ENCODE measurements at regions not wholly inside any gene's neighbourhood (a gene's known extent, or its start where the extent isn't known, plus 50 kb on each side); places are given as distances from the start of the nearest gene placed in this dataset.

DNA sequence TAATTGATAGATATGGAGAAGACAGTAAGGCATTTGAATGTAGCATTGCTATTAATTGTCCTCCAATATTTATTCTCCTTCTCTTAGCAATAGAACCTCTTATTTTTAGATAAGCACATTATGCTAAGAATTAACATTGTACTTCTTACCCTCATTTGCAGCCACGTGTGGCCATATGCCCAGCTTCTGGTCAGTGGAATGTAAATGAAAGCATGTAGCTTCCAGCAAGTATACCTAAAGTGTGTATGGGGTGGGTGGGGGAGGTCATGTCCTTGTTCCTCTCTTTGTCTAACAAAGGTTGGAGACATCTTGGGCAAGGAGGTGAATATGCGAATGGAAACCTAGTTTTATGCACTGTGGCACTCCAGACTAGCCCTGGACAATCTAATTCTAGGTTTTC, 133.6 kb upstream of the HMCN1 start:
- no peaks in the 10 kb centered on the region for H4K20me1 ChIP-seq (replicated peaks; ENCODE audit: control insufficient read depth, extremely low read depth, insufficient read depth, low read length)
- no peak overlapping the region for H3K27ac ChIP-seq (ENCODE audit: insufficient read depth, low read depth, low read length)
- no peak overlapping the region for H3K4me3 ChIP-seq (replicated peaks in 1 of 3; ENCODE audit: insufficient read depth in 1 of 3, low read depth in 1 of 3, low read length in 3 of 3)
- H3K9me1 ChIP-seq (replicated peaks; ENCODE audit: control insufficient read depth, extremely low read depth, insufficient read depth, low read length): no peaks in the 10 kb centered on the region
- H3K79me2 ChIP-seq (ENCODE audit: control insufficient read depth, insufficient read depth, low read length): no peaks in the 10 kb centered on the region
- intact Hi-C loops (cut with micrococcal nuclease) (no loop called here), dilution Hi-C loops (cut with MboI; ENCODE audit: extremely low pct_ligation_motif_present, low sequenced_read_pairs) (no loop called here)
- no peak for FAIRE-seq
- H3K27me3 ChIP-seq (ENCODE audit: control insufficient read depth in 2 of 2, insufficient read depth in 2 of 2, low read length in 2 of 2): no peaks in the 10 kb centered on the region
- H3K36me3 ChIP-seq (ENCODE audit: control insufficient read depth in 2 of 2, extremely low read depth in 1 of 2, insufficient read depth in 2 of 2, low read length in 2 of 2): no peaks in the 10 kb centered on the region
- no TSS peak for BruUV-seq (replicated peaks)
- TF ChIP-seq, protein P1, sequence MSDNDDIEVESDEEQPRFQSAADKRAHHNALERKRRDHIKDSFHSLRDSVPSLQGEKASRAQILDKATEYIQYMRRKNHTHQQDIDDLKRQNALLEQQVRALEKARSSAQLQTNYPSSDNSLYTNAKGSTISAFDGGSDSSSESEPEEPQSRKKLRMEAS (IDR thresholded peaks at IDR 0.05; ENCODE audit: insufficient read depth, insufficient read length): no peak
- H3K4me1 ChIP-seq (ENCODE audit: control insufficient read depth, extremely low read depth, insufficient read depth, low read length): no peaks in the 10 kb centered on the region
- H3K4me2 ChIP-seq (ENCODE audit: insufficient read depth, low read length): no peak overlapping the region
- H2AFZ ChIP-seq (ENCODE audit: low read depth, low read length): no peak overlapping the region
- POLR2A ChIA-PET: no interaction called here
- DNase-seq (ENCODE audit: low read depth, low spot score): no peak
- H3K9me3 ChIP-seq (replicated peaks; ENCODE audit: control insufficient read depth, insufficient read depth, low read length): no peaks in the 10 kb centered on the region
- CTCF ChIA-PET: no interaction called here
- no peak overlapping the region for H3K9ac ChIP-seq (replicated peaks; ENCODE audit: extremely low read depth, insufficient read depth, low read length)

DNA sequence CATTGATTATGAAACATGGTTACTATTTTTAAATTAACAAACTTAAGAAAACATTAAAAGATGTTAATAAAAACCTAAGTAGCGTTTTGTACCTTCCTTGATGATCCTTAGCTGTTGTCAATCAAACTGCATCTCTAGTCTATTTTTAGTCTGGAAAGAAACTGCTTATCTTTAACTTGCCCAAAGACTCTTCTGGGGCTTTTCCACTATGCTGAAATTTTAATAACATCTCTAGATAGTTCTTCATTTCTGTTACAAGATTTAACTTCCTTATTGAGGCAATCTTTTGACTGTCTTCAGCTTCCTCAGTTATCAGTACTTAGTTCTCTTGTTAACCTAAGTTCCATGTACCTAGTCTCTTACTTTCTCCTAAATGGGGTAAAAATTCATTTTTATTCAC, 135.9 kb upstream of the HMCN1 start:
- DNase-seq (ENCODE audit: low read depth, low spot score) (no peak), FAIRE-seq (no peak)
- Histone ChIP-seq H4K20me1 (replicated peaks; ENCODE audit: control insufficient read depth, extremely low read depth, insufficient read depth, low read length) (no peaks in the 10 kb centered on the region), H2AFZ (ENCODE audit: low read depth, low read length) (no peak overlapping the region), H3K4me3 (replicated peaks in 1 of 3; ENCODE audit: insufficient read depth in 1 of 3, low read depth in 1 of 3, low read length in 3 of 3) (no peak overlapping the region), H3K36me3 (ENCODE audit: control insufficient read depth in 2 of 2, extremely low read depth in 1 of 2, insufficient read depth in 2 of 2, low read length in 2 of 2) (no peaks in the 10 kb centered on the region), H3K9ac (replicated peaks; ENCODE audit: extremely low read depth, insufficient read depth, low read length) (no peak overlapping the region), H3K79me2 (ENCODE audit: control insufficient read depth, insufficient read depth, low read length) (no peaks in the 10 kb centered on the region), H3K27ac (ENCODE audit: insufficient read depth, low read depth, low read length) (no peak overlapping the region), H3K9me1 (replicated peaks; ENCODE audit: control insufficient read depth, extremely low read depth, insufficient read depth, low read length) (no peaks in the 10 kb centered on the region), H3K27me3 (ENCODE audit: control insufficient read depth in 2 of 2, insufficient read depth in 2 of 2, low read length in 2 of 2) (no peaks in the 10 kb centered on the region), H3K4me2 (ENCODE audit: insufficient read depth, low read length) (no peak overlapping the region), H3K4me1 (ENCODE audit: control insufficient read depth, extremely low read depth, insufficient read depth, low read length) (no peaks in the 10 kb centered on the region), H3K9me3 (replicated peaks; ENCODE audit: control insufficient read depth, insufficient read depth, low read length) (no peaks in the 10 kb centered on the region)
- ChIA-PET CTCF (interaction anchor here (0.8 to 1.3 kb wide), 3 partner anchors 14 to 82 kb away, joined by 3 to 4 read pairs (median 3); no protein-coding TSS in a partner anchor), POLR2A (no interaction called here)
- dilution Hi-C loops (cut with MboI; ENCODE audit: extremely low pct_ligation_motif_present, low sequenced_read_pairs): no loop called here
- intact Hi-C loops (cut with micrococcal nuclease): no loop called here
- TF ChIP-seq, protein P2, sequence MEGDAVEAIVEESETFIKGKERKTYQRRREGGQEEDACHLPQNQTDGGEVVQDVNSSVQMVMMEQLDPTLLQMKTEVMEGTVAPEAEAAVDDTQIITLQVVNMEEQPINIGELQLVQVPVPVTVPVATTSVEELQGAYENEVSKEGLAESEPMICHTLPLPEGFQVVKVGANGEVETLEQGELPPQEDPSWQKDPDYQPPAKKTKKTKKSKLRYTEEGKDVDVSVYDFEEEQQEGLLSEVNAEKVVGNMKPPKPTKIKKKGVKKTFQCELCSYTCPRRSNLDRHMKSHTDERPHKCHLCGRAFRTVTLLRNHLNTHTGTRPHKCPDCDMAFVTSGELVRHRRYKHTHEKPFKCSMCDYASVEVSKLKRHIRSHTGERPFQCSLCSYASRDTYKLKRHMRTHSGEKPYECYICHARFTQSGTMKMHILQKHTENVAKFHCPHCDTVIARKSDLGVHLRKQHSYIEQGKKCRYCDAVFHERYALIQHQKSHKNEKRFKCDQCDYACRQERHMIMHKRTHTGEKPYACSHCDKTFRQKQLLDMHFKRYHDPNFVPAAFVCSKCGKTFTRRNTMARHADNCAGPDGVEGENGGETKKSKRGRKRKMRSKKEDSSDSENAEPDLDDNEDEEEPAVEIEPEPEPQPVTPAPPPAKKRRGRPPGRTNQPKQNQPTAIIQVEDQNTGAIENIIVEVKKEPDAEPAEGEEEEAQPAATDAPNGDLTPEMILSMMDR (IDR thresholded peaks at IDR 0.05; ENCODE audit: extremely low read depth in 1 of 2, insufficient read depth in 1 of 2, low read depth in 1 of 2, low read length in 2 of 2): no peak
- TF ChIP-seq GATA2 (IDR thresholded peaks at IDR 0.05; ENCODE audit: insufficient read depth, insufficient read length, low read depth, low read length): no peak
- no peak for TF ChIP-seq POLR2AphosphoS5 (IDR thresholded peaks at IDR 0.05; ENCODE audit: insufficient read depth, low read depth, low read length)
- no peak for TF ChIP-seq POLR2A (IDR thresholded peaks at IDR 0.05; ENCODE audit: low read depth, low read length)
- TF ChIP-seq MYC (IDR thresholded peaks at IDR 0.05; ENCODE audit: low read depth, low read length): no peak
- no peak for TF ChIP-seq FOS (IDR thresholded peaks at IDR 0.05; ENCODE audit: borderline replicate concordance, insufficient read depth, low read length)
- TF ChIP-seq EZH2 (IDR thresholded peaks at IDR 0.05; ENCODE audit: borderline replicate concordance, low read depth, low read length, severe bottlenecking): no peak
- TF ChIP-seq JUN (IDR thresholded peaks at IDR 0.05; ENCODE audit: borderline replicate concordance, insufficient read depth, insufficient read length, low read depth): no peak
- TF ChIP-seq, protein P1 (IDR thresholded peaks at IDR 0.05; ENCODE audit: insufficient read depth, insufficient read length): no peak
- no TSS peak for BruUV-seq (replicated peaks)

Data from endothelial cell of umbilical vein (primary cell).